GM12874 (cell line): ENCODE measurements at regions not wholly inside any gene's neighbourhood (a gene's known extent, or its start where the extent isn't known, plus 50 kb on each side); places are given as distances from the start of the nearest gene placed in this dataset.

Experiments
- CTCF ChIP-seq: IDR thresholded peaks from 2 replicates; pipeline ENCODE4 v1.5.1; 2011; ENCODE audit warnings: low read depth, mild to moderate bottlenecking, control low read depth, low read length, moderate library complexity; ENCODE audit not compliant: insufficient read depth

GRCh38 chr3:103057003-103057402, 622.2 kb downstream of the ZPLD1 start:
- TF ChIP-seq CTCF, result no peak

DNA sequence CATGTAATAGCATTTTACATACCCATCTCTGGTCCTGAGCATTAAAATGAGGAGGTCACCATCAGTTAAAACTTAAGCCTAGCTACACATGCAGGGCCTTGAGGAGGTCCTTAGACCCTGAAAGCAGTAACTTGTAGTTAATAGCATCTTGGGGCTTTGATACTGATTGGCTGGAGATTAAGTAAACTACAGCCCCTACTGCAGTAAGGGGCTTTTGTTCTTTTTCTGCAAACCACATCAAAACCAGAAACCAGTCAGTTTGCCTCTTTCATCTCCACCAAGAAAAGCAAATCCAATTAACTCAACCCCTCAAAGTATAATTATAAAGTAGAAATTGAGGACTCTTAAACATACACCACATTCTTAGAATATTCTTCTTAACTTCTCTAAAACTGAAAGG, 622.7 kb downstream of the ZPLD1 start:
- no peak for TF ChIP-seq CTCF

DNA sequence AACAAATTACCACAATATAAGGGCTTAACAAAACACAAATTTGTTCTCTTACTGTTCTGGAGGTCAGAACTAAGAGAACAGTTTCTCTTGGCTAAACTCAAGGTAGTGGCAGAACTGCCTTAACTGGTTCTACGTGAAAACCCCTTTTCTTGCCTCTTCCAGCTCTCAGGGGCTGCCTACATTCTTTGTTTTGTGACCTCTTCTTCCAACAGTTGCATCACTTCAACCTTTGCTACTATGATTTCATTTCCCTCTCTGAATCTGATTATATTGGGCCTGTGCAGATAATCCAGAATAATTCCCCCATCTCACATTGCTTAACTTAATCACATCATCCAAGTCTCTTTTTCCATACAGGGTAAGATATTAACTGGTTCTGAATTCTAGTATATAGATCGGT, 624.6 kb downstream of the ZPLD1 start:
- TF ChIP-seq CTCF, result no peak

GRCh38 chr3:103060242-103060641, 625.4 kb downstream of the ZPLD1 start:
- no peak for TF ChIP-seq CTCF

- no peak for TF ChIP-seq CTCF
These were observed 633.1 kb downstream of the ZPLD1 start for GRCh38 chr3:103067963-103068362.

DNA sequence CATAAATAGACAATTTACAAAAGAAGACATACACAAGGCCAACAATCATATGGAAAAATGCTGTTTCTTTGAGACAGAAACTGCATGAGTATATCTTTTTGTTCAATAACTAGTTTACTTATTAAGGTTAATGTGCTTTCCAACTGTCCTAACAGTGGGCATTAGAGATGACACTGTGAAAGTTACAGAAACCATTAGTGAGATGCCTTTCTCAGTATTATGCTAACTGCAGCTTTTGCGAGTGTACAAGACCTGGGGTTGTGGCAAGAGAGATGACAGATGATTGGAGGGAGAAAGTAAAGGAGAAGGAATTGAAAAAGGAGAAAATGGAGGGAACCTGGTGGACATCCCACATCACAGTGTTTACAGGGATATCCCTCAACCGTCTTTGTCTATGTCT, 640.5 kb downstream of the ZPLD1 start:
- no peak for TF ChIP-seq CTCF

- TF ChIP-seq CTCF, result no peak
These were observed 643.1 kb downstream of the ZPLD1 start for GRCh38 chr3:103077910-103078309.

GRCh38 chr3:103082501-103082900, 647.7 kb downstream of the ZPLD1 start:
- no peak for TF ChIP-seq CTCF
